Activated T-cell treated with anti-CD3 and anti-CD28 coated beads, Interleukin-2, amount 50 U/mL, for 4 hours (primary cell): ENCODE measurements at regions not wholly inside any gene's neighbourhood (a gene's known extent, or its start where the extent isn't known, plus 50 kb on each side); places are given as distances from the start of the nearest gene placed in this dataset.
"Not testable (repeated sequence)": the region's sequence is repeated elsewhere in the genome, so short reads cannot be mapped to it uniquely, and the experiment has no call there.

Experiments
- ATAC-seq, 2 donors: fragments of 200-7000 bp; cut with Tn5 transposase; one replicate each; pipeline ENCODE4 v1.10.0; 2021
- DNase-seq: peaks from one replicate; pipeline ENCODE4 v3.0.0-alpha.2; 2020
- H3K27me3 Mint-ChIP-seq: one replicate; pipeline ENCODE4 v1.8.0; 2021; ENCODE audit warnings: low read depth, mixed read lengths
- H3K36me3 Mint-ChIP-seq: one replicate; pipeline ENCODE4 v1.8.0; 2022; ENCODE audit warnings: mixed read lengths; ENCODE audit not compliant: insufficient read depth
- H3K4me1 Mint-ChIP-seq: one replicate; pipeline ENCODE4 v1.8.0; 2021; ENCODE audit warnings: low read depth, mixed read lengths
- H3K4me3 Mint-ChIP-seq: one replicate; pipeline ENCODE4 v1.8.0; 2021; ENCODE audit warnings: mild to moderate bottlenecking, moderate library complexity, mixed read lengths
- H3K9me3 Mint-ChIP-seq: one replicate; pipeline ENCODE4 v1.8.0; 2021; ENCODE audit warnings: mixed read lengths

DNA sequence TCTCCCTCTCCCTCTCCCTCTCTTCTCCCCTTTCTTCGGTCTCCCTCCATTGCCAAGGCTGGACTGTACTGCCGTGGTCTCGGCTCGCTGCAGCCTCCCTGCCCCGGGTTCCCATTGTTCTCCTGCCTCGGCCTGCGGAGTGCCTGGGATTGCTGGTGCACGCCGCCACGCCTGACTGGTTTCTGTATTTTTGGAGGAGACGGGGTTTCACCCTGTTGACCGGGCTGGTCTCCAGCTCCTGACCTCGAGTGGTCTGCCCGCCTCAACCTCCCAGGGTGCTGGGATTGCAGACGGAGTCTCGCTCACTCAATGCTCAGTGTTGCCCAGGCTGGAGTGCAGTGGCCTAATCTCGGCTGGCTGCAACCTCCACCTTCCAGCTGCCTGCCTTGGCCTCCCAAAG, 59.0 kb upstream of the PARP8 start:
- not testable (repeated sequence) for ATAC-seq, DNase-seq, H3K36me3 Mint-ChIP-seq, H3K27me3 Mint-ChIP-seq, H3K4me3 Mint-ChIP-seq, H3K9me3 Mint-ChIP-seq
- peaks cover 13% of the 10 kb centered on the region for H3K4me1 Mint-ChIP-seq

DNA sequence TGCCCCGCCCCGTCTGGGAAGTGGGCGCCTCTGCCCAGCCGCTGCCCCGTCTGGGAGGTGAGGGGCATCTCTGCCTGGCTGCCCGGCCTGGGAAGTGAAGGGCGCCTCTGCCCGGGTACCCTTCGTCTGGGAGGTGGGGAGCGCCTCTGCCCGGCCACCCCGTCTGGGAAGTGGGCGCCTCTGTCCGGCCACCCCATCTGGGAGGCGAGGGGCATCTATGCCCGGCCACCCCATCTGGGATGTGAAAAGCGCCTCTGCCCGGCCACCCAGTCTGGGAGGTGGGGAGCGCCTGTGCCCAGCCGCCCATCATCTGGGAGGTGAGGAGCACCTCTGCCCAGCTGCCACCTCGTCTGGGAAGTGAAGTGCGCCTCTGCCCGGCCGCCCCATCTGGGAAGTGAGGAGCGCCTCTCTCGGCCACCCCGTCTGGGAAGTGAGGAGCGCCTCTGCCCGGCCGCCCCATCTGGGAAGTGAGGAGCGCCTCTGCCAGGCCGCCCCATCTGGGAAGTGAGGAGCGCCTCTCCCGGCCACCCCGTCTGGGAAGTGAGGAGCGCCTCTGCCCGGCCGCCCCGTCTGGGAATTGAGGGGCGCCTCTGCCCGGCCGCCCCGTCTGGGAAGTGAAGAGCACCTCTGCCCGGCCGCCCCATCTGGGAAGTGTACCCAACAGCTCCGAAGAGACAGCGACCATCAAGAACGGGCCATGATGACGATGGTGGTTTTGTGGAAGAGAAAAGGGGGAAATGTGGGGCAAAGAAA, 58.3 kb upstream of the PARP8 start:
- not testable (repeated sequence) for H3K27me3 Mint-ChIP-seq, H3K36me3 Mint-ChIP-seq, ATAC-seq, H3K4me3 Mint-ChIP-seq, H3K9me3 Mint-ChIP-seq, DNase-seq
- peaks cover 10% of the 10 kb centered on the region for H3K4me1 Mint-ChIP-seq

DNA sequence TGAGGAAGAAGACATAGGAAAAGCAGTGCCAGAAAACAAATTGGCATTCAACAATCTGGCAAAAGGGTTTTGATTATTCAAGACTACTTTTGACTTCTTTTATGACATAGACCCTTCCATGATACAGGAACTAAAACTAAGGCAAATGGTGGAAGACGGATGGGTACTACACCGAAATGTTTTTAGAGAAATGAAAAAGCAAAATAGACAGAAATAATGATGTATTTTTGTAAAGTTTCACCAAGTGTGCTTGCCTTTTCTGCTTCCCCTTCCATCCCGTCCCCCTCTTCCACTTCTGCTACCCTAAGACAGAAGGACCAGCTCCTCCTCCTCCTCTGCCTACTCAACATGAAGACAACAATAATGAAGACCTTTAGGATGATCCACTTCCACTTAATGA, 53.4 kb upstream of the PARP8 start:
- H3K4me1 Mint-ChIP-seq = not testable (repeated sequence)

More for the DNA sequence above, 53.4 kb upstream of the PARP8 start:
- H3K36me3 Mint-ChIP-seq, H3K4me3 Mint-ChIP-seq, H3K9me3 Mint-ChIP-seq, H3K27me3 Mint-ChIP-seq, ATAC-seq, DNase-seq: not testable (repeated sequence)
